ENCODE measurements at regions not wholly inside any gene's neighbourhood (a gene's known extent, or its start where the extent isn't known, plus 50 kb on each side); places are given as distances from the start of the nearest gene placed in this dataset.
"Not testable (repeated sequence)": the region's sequence is repeated elsewhere in the genome, so short reads cannot be mapped to it uniquely, and the experiment has no call there.

DNA sequence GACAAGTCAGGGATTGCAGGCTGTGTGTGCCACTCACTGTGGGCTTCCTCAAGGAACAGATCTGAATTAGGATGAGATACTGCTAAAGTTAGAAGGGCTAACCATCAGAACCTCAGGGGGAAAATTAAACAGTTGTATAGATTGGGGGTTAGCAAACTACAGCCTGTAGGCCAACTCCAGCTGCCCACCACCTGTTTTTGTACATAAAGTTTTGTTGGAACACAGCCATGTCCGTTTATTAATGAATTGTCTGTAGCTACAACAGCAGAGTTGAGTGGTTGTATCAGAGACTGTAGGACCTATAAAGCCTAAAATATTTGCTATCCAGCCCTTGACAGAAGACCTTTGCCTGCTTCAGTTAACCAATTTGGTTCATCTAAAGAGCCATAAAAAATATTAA lies 127.2 kb upstream of the ECI2 start:
- DNase-seq (ENCODE audit: low read depth in 2 of 2), result no peak

DNA sequence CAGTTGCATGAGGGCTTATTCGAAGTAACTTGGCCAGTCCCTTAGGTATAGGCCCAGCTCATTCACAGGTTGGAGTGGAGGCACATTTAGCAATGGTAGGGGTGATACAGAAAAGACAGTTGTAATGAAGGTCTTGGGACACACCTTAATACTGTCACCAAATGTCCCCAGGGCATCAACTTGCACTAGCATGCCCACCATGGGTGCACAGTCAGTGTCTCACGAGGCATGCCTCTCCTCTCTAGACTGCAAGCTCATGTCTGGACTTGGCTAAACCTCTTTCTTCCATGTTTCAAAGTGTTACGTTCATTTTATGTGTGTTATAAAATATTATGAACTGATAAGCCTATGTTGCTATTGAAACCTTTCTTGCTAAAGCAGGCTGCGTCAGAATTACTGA lies 124.0 kb upstream of the ECI2 start:
- no peak for DNase-seq (ENCODE audit: low read depth in 2 of 2)

DNA sequence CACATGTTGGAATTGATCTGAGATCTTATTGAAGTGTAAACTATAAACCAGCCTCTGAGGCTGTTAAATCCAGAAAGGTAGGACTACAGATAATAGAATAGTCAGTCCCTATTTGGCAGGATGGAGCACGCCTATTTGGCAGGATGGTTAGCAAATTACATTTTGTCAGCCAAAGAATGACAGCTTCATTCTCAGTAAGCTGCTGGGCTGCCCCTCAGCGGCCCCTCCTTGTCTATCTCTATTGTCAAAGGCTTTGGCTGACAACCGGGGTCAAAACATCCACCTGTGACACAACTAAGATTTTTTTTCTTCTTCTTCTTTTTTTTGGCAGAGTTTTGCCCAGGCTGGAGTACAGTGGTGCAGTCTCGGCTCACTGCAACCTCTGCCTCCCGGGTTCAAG lies 123.4 kb upstream of the ECI2 start:
- DNase-seq (ENCODE audit: low read depth in 2 of 2), result no peak

DNA sequence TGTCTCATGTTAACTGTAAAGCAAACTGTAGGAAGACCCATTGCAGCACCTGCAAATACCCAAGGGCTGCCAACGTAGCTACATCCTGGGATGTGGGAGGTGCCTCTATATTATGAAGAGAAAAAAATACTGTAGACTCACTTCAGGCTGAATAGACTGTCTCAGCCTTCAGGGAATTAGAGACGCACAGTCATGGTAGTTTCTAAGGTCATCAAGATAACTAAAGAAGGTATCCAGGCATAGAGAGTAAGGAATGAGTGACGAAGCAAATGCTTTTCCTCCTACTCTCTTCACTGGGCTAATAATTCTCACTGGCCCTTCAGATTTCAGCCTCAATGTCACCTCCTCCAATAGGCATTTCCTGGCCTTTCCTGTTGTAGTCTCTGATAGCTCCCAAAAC lies 121.6 kb upstream of the ECI2 start:
- DNase-seq (ENCODE audit: low read depth in 2 of 2), result no peak

DNA sequence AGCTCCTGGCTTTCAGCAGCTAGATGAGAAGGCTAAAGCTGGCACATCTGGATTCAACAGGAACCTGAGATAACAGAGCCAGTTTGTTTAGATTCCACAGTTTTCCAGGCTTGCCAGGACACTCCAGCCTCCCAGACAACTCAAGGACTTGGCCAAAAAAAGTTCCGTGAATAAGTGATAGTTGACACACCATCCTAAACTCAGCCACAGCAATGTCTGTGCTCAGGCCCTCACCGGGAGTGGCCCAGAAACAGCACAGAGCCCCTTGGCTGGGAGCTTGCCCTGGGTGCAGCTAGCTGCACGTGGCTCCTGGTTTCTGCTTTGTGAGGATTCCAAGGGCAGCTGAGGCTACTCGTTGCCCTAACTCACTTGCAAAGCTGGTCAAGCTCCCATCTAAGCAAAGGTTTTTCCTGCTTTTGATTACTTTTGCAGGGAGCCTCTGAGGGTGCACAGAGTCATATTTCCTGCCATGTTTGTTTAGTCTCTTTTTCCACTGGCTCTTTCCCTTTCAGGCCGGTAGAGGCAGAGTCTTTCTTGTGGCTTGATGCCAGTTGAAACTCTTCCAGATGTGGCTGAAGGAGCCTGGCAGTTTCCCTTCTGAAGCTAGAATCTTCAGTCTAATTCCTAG lies 118.3 kb upstream of the ECI2 start:
- DNase-seq (ENCODE audit: low read depth in 2 of 2), result no peak

DNA sequence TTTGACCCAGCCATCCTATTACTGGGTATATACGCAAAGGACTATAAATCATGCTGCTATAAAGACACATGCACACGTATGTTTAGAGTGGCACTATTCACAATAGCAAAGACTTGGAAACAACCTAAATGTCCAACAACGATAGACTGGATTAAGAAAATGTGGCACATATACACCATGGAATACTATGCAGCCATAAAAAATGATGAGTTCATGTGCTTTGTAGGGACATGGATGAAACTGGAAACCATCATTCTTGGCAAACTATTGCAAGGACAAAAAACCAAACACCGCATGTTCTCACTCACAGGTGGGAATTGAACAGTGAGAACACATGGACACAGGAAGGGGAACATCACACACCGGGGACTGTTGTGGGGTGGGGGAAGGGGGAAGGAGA lies 117.1 kb upstream of the ECI2 start:
- not testable (repeated sequence) for DNase-seq (ENCODE audit: low read depth in 2 of 2)

DNA sequence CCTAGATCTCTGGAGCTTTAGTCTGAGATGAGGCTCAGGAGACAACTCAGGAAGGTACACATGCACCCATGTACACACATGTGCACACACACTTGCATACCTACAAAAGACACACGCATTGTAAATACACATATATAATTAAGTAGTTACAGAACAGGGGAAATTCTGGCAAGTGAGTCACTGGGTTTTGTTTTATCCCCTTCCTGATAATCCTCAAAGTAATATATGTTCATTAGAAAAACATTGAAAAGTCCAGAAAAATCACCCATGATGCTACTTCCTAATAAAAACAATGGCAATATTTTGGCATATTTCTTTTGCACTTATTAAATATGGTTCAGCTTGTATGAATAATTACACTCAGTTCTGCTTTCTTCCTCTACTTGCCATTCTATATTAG lies 115.3 kb upstream of the ECI2 start:
- no peak for DNase-seq (ENCODE audit: low read depth in 2 of 2)

DNA sequence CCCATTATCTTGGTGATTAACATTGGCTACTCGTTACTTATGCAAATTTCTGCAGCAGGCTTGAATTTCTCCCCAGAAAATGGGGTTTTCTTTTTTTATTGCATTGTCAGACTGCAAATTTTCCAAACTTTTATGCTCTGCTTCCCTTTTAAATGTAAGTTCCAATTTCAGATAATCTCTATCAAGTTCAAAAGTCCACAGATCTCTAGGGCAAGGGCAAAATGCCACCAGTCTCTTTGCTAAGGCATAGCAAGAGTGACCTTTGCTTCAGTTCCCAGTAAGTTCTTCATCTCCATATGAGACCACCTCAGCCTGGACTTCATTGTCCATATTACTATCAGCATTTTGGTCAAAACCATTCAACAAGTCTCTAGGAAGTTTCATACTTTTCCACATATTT lies 108.5 kb upstream of the ECI2 start:
- DNase-seq (ENCODE audit: low read depth in 2 of 2), result not testable (repeated sequence)

DNA sequence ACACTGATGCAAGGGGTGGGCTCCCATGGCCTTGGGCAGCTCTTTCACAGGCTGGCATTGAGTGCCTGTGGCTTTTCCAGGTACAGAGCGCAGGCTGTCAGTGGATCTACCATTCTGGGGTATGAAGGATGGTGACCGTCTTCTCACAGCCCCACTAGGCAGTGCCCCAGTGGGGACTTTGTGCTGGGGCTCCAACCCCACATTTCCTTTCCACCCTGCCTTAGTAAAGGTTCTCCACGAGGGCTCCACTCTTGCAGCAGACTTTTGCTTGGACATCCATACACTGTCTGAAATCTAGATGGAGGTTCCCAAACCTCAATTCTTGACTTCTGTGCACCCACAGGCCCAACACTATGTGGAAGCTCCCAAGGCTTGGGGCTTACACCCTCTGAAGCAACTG lies 107.9 kb upstream of the ECI2 start:
- DNase-seq (ENCODE audit: low read depth in 2 of 2), result no peak

DNA sequence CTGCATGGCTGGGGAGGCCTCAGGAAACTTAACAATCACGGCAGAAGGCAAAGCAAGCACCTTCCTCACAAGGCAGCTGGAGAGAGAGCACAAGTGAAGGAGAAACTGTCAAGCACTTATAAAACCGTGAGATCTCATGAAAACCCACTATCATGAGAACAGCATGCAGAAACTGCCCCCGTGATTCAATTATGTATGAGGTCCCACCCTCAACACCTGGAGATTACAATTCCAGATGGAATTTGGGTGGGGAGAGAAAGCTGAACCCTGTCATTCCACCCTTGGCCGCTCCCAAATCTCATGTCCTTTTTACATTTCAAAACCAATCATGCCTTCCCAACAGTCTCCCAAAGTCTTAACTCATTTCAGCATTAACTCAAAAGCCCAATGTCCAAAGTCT lies 107.2 kb upstream of the ECI2 start:
- no peak for DNase-seq (ENCODE audit: low read depth in 2 of 2)

DNA sequence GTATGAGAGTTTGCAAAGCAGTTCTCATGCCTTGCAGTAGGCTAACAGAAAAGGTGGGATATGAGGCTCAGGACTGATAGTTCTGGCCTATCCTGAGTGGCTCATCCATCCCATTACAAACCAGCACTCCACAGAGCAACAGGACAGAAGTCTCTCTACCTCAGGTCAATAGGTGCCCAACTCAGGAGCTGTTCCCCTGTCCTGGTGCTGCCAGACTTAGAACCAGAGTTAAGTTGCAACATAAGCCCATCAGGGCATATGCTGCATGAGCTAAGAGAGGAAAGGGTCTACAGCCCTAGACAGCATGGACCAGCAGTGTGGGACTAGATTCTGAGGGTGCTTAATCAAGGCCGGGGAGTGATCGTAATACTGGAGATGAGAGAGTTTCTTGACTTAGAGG lies 104.8 kb upstream of the ECI2 start:
- no peak for DNase-seq (ENCODE audit: low read depth in 2 of 2)

DNA sequence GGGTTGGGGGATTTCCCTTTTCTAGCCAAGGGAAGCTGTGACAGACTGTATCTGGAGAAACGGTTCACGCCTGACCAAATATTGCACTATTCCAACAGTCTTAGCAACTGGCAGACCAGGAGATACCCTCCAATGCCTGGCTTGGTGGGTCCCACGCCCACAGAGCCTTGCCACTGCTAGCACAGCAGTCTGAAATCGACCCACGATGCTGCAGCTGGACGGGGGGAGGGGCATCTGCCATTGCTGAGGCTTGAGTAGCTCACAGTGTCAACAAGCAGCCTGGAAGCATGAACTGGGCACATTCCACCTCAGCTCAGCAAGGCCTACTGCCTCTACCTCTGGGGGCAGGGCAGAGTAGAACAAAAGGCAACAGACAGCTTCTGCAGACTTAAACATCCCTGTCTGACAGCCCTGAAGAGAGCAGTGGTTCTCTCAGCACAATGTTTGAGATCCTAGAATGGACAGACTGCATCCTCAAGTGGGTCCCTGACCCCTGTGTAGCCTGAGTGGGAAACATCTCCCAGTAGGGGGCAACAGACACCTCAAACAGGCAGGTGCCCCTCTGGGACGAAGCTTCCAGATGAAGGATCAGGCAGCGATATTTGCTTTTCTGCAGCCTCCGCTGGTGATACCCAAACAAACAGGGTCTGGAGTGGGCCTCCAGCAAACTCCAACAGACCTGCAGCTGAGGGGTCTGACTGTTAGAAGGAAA lies 89.9 kb upstream of the ECI2 start:
- DNase-seq (ENCODE audit: low read depth in 2 of 2), result no peak

DNA sequence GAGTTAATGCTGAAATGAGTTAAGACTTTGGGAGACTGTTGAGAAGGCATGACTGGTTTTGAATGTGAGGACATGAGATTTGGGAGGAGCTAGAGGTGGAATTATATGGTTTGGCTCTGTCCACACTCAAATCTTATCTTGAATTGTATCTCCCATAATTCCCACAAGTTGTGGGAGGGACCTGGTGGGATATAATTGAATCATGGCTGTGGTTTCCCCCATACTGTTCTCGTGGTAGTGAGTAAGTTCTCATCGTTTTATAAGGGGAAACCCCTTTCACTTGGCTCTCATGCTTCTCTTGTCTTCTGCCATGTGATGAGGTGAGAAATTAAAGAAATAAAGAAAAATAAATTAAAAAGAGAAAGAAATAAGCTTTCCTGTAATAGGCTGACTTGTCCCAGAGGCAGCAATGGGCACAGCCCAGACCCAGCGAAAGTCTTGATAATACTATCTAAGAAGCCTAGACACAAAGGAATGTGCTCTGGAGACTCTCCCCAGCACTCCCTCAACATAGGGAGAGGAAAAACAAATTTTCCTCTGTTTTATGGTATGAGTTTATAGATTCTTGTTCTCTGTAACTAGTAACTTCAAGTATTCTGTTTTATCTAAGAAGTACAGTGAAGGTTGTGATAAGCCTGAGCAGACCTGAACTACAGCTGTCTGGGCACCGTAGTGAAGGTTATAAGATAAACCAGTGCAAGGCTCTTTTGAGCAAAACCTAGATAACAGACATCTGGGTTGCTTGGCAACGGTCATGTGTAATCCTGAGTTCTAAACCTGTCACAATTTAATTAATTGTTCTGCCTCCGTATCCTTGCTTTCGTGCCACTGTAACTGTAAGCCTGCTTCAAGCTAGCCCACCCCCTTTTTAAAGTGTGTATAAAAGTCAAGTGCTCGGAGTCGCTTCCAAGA lies 88.9 kb upstream of the ECI2 start:
- no peak for DNase-seq (ENCODE audit: low read depth in 2 of 2)

DNA sequence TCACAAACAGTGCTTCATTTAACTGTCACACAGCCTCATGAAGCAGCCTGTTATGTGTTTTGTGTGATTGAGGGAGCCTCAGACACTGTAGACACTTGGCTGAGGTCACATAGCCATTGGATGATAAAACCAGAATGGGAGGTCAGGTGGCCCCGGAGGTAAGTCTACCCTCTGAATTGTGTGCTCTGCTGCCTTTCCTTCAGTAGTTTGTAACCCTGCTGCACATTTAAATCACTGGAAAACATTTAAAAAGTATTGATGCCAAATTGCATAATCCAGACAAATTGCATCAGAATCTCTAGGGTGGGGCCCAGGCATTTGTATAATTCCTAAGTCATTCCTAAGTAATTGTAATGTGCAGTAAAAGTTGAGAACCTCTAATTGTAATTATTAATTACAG lies 85.2 kb upstream of the ECI2 start:
- no peak for DNase-seq (ENCODE audit: low read depth in 2 of 2)

DNA sequence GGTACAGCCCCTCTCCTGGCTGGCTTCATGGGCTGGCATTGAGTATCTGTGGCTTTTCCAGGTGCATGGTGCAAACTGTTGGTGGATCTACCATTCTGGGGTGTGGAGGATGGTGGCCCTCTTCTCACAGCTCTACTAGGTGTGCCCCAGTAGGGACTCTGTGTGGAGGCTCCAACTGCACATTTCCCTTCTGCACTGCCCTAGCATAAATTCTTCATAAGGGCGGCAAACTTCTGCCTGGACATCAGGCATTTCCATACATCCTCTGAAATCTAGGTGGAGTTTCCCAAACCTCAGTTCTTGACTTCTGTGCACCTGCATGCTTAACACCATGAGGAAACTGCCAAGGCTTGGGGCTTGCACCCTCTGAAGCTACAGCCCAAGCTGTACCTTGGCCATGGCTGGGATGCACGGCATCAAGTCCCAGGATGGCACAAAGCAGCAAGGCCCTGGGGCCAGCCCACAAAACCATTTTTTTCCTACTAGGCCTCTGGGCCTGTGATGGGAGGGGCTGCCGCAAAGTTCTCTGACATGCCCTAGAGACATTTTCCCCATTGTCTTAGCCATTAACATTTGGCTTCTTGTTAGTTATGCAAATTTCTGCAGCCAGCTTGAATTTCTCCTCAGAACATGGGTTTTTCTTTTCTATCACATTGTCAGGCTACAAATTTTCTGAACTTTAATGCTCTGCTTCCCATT lies 83.4 kb upstream of the ECI2 start:
- DNase-seq (ENCODE audit: low read depth in 2 of 2), result not testable (repeated sequence)

DNA sequence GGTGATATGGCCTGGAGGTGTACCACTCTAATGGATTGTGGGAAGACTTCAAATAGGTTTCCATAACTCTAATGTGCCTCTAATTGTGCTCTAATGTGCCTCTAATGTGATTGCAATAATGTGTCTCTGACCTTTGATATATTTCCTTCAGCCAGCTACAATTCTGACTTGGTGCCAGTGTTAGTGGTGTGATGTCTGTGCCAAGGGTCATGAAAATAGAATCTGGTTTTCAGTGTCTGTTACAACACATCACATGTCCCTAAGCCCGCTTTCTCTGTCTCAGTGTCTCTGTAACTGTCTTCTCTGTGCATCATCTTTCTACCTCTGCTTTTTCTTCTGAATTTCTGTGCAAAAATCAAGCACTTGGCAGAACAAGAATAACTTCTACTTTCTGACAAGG lies 77.2 kb upstream of the ECI2 start:
- no peak for DNase-seq (ENCODE audit: low read depth in 2 of 2)

DNA sequence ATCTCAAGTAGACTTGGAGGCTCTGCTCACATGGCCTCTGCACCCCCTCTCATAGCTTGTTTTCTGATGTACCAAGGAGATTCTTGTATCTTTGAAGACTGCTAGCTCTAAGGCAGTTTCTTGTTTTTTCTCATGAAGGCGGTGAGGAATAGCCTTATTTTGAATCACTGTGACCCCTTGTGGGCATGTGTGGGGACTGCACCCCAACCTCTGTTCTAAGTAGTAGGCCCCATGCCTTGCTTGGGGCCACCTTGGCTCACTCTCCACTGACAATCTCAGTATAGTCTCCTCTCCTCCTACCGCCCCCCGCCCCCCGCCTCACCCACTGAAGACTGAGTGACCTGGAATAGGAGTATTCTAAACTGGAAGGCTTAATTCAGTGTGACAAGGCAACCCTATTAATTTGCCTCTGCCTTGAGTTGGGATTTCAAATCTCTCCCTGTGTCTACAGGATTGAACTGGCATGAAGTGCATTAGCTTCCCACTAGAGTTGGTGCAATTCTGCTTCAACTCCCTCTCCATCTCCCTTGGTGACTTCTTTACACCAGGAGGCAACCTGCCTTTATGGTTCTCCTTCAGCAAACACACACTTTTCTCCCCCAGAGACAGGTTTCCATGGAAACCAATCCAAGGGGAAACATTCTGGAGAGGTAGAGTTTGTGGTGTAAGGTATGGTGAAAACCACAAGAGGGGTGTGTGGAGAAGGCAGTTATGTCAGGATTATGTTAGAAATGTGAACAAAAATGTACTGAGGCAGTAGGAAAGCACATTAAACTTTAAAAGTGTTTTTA lies 75.4 kb upstream of the ECI2 start:
- DNase-seq (ENCODE audit: low read depth in 2 of 2), result peak; percentile 20 to 30

DNA sequence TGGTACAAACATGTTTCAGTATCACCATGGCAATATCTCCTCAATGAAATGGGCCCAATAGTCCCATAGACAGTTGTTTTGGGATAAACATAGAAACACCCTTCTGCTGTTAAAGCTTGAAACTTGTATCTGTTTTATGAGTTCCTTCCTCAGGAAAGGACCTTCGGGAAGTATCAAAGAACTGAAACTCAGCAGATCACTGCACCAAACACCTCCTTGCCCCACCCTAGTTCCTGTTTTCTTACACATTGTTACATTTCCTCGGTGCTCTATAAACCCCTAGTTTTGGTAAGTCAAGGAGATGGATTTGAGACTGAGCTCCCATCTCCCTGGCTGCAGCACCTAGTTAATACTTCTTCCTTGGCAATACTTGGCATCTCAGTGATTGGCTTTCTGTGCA lies 73.8 kb upstream of the ECI2 start:
- DNase-seq (ENCODE audit: low read depth in 2 of 2), result no peak

DNA sequence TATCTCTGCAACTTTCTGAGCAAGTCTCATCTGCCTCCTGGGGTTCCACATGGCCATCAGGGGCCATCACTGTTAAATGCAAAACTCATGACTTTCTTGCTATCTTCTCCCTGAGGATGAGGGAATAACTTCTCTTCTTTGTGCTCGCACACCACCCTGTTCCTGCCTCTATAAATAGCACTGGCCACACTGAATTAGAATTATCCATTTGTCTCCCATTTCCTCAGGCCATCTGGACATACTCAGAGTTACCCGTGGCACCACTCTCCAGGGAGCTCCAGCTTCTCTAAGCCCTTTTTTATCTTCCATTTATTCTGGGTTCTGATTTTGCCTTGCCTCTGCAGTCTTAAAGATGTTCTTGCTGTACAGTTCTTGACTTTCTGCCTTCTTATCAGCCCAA lies 72.8 kb upstream of the ECI2 start:
- DNase-seq (ENCODE audit: low read depth in 2 of 2), result no peak

DNA sequence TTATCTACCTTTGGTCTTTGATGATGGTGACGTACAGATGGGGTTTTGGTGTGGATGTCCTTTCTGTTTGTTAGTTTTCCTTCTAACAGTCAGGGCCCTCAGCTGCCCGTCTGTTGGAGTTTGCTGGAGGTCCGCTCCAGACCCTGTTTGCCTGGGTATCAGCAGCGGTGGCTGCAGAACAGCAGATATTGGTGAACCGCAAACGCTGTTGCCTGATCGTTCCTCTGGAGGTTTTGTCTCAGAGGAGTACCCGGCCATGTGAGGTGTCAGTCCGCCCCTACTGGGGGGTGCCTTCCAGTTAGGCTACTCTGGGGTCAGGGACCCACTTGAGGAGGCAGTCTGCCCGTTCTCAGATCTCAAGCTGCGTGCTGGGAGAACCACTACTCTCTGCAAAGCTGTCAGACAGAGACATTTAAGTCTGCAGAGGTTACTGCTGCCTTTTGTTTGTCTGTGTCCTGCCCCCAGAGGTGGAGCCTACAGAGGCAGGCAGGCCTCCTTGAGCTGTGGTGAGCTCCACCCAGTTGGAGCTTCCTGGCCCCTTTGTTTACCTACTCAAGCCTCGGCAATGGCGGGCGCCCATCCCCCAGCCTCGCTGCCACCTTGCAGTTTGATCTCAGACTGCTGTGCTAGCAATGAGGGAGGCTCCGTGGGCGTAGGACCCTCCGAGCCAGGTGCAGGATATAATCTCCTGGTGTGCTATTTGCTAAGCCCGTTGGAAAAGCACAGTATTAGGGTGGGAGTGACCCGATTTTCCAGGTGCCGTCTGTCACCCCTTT lies 68.5 kb upstream of the ECI2 start:
- DNase-seq (ENCODE audit: low read depth in 2 of 2), result not testable (repeated sequence)

DNA sequence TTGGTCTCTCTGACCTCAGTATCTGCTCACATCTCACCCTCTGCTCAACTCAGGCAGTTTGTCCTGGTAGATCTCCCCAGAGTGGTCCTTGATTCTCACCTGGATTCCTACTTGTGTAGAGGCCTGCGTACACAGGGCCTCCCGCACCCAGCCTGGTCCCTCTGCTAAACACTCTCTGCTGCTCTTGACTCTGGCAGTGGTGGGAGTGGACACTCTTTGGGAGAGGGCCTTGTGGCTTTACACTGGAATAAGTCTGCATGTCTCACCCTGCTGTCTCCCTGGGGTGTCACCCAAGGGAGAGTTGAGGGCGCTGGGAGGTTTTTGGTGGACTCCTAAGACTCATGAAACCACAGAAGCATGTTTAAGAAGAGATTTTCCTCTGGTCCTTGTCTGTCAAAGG lies 57.3 kb upstream of the ECI2 start:
- no peak for DNase-seq (ENCODE audit: low read depth in 2 of 2)

Measured in stimulated activated CD8-positive, alpha-beta memory T cell treated with anti-CD3 and anti-CD28 coated beads, Interleukin-7, amount 100 ng/mL, for 4 hours (primary cell).